ENCODE measurements at regions not wholly inside any gene's neighbourhood (a gene's known extent, or its start where the extent isn't known, plus 50 kb on each side); places are given as distances from the start of the nearest gene placed in this dataset.

DNA sequence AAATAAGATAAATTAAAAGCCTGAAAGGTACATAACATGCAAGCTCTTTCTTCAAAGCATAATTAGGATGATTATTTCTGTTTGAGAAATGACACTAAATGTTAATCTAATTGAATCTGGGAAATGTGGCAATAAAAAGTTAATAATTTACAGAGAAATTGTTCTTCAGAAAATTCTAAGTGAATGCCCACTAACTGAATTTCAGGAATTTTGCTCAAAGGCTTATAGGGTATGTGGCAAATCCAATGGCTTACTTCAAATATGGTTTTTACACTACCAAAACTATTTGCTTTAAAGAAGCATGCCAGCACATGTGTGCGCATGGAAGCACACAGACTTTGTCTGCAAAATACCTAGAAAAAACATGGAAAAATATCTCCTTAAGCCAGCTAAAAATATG is 186.6 kb upstream of the FOXD3 start:
- ChIA-PET CTCF (no interaction called here), POLR2A (no interaction called here)
- Histone ChIP-seq H3K4me1 (ENCODE audit: control insufficient read depth in 2 of 2, insufficient read depth in 2 of 2, low read length in 2 of 2) (no peaks in the 10 kb centered on the region), H3K4me3 (ENCODE audit: control extremely low read depth in 1 of 5, extremely low read depth in 1 of 5, insufficient read depth in 1 of 5, low read depth in 2 of 5, low read length in 4 of 5) (no peak overlapping the region), H2AFZ (ENCODE audit: insufficient read depth, low read depth, low read length, poor library complexity, severe bottlenecking) (no peak overlapping the region), H3K27me3 (replicated peaks in 1 of 4; ENCODE audit: control extremely low read depth in 1 of 4, control insufficient read depth in 3 of 4, insufficient read depth in 4 of 4, low read length in 3 of 4) (peaks cover 0 to 3% (median 0%) of the 10 kb centered on the region in 4 experiments), H3K9me3 (ENCODE audit: control extremely low read depth in 1 of 3, control insufficient read depth in 2 of 3, insufficient read depth in 1 of 3, low read length in 2 of 3) (no peaks in the 10 kb centered on the region), H3K27ac (ENCODE audit: low read length in 2 of 2) (no peak overlapping the region), H3K36me3 (replicated peaks in 1 of 2; ENCODE audit: control extremely low read depth in 1 of 2, control insufficient read depth in 1 of 2, extremely low read depth in 1 of 2, insufficient read depth in 2 of 2, low read length in 1 of 2) (no peaks in the 10 kb centered on the region), H3K79me2 (ENCODE audit: control insufficient read depth, insufficient read depth, low read length) (no peaks in the 10 kb centered on the region), H3K4me2 (replicated peaks; ENCODE audit: low read depth, low read length, poor library complexity, severe bottlenecking) (no peak overlapping the region), H4K20me1 (ENCODE audit: control insufficient read depth, insufficient read depth, low read length, poor library complexity, severe bottlenecking) (no peaks in the 10 kb centered on the region), H3K9ac (ENCODE audit: low read length) (no peak overlapping the region)
- ATAC-seq (ENCODE audit: low read depth) (no peak), DNase-seq (no peak)
- Mint-ChIP-seq H3K27ac (no peak overlapping the region), H3K4me3 (no peak overlapping the region), H3K4me1 (no peaks in the 10 kb centered on the region), H3K9me3 (ENCODE audit: insufficient read depth) (no peaks in the 10 kb centered on the region), H3K27me3 (peaks cover 17% of the 10 kb centered on the region)
- no CpG with 5 or more reads among the region's 1 CpG for WGBS (ENCODE audit: insufficient coverage)
- no peak for TF ChIP-seq EZH2 (IDR thresholded peaks at IDR 0.05; ENCODE audit: borderline replicate concordance, insufficient read depth, low read depth, low read length, poor library complexity, severe bottlenecking)
- TF ChIP-seq, protein P1, sequence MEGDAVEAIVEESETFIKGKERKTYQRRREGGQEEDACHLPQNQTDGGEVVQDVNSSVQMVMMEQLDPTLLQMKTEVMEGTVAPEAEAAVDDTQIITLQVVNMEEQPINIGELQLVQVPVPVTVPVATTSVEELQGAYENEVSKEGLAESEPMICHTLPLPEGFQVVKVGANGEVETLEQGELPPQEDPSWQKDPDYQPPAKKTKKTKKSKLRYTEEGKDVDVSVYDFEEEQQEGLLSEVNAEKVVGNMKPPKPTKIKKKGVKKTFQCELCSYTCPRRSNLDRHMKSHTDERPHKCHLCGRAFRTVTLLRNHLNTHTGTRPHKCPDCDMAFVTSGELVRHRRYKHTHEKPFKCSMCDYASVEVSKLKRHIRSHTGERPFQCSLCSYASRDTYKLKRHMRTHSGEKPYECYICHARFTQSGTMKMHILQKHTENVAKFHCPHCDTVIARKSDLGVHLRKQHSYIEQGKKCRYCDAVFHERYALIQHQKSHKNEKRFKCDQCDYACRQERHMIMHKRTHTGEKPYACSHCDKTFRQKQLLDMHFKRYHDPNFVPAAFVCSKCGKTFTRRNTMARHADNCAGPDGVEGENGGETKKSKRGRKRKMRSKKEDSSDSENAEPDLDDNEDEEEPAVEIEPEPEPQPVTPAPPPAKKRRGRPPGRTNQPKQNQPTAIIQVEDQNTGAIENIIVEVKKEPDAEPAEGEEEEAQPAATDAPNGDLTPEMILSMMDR (IDR thresholded peaks at IDR 0.05) = no peak
- intact Hi-C loops (cut with micrococcal nuclease) = no loop called here

DNA sequence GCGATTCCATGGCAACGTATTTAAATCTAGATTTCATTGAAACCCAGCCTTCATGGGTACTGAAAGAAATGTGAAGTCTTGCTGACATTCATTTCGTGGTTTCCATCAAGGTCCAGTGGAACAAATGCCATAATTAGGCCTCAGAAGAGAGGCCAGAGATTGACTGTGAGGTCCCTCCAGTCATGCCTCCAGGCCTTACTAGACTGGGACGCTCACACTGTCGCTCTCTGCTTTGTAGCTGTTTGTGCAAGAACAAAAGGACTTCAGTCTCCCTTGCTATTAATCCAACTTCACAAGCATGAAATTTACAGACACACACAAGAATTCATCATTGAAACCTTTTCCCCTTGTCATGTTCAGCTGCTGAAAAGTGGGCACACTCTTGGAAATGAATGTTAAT is 180.4 kb upstream of the FOXD3 start:
- intact Hi-C loops (cut with micrococcal nuclease) = no loop called here
- ChIA-PET POLR2A (no interaction called here), CTCF (no interaction called here)
- DNase-seq = no peak
- no peaks in the 10 kb centered on the region for H3K79me2 ChIP-seq (ENCODE audit: control insufficient read depth, insufficient read depth, low read length)
- H3K4me1 ChIP-seq (ENCODE audit: control insufficient read depth in 2 of 2, insufficient read depth in 2 of 2, low read length in 2 of 2) = no peaks in the 10 kb centered on the region
- H3K36me3 ChIP-seq (replicated peaks in 1 of 2; ENCODE audit: control extremely low read depth in 1 of 2, control insufficient read depth in 1 of 2, extremely low read depth in 1 of 2, insufficient read depth in 2 of 2, low read length in 1 of 2) = no peaks in the 10 kb centered on the region
- no peak overlapping the region for H3K4me3 Mint-ChIP-seq
- 91% methylated on average over 5 of the region's 5 CpGs for WGBS (ENCODE audit: insufficient coverage)
- ATAC-seq (ENCODE audit: low read depth) = no peak
- H3K4me2 ChIP-seq (replicated peaks; ENCODE audit: low read depth, low read length, poor library complexity, severe bottlenecking) = no peak overlapping the region
- no peak for TF ChIP-seq EZH2 (IDR thresholded peaks at IDR 0.05; ENCODE audit: borderline replicate concordance, insufficient read depth, low read depth, low read length, poor library complexity, severe bottlenecking)
- TF ChIP-seq, protein P1 (IDR thresholded peaks at IDR 0.05) = no peak
- H3K9ac ChIP-seq (ENCODE audit: low read length) = no peak overlapping the region
- H3K9me3 Mint-ChIP-seq (ENCODE audit: insufficient read depth) = no peaks in the 10 kb centered on the region
- no peaks in the 10 kb centered on the region for H3K4me1 Mint-ChIP-seq
- no peak overlapping the region for H3K27ac Mint-ChIP-seq
- no peak overlapping the region for H3K27ac ChIP-seq (ENCODE audit: low read length in 2 of 2)
- H3K4me3 ChIP-seq (ENCODE audit: control extremely low read depth in 1 of 5, extremely low read depth in 1 of 5, insufficient read depth in 1 of 5, low read depth in 2 of 5, low read length in 4 of 5) = no peak overlapping the region
- peaks cover 22% of the 10 kb centered on the region for H3K27me3 Mint-ChIP-seq
- H3K9me3 ChIP-seq (ENCODE audit: control extremely low read depth in 1 of 3, control insufficient read depth in 2 of 3, insufficient read depth in 1 of 3, low read length in 2 of 3) = no peaks in the 10 kb centered on the region
- H2AFZ ChIP-seq (ENCODE audit: insufficient read depth, low read depth, low read length, poor library complexity, severe bottlenecking) = no peak overlapping the region
- peaks cover 0 to 3% (median 0%) of the 10 kb centered on the region in 4 experiments for H3K27me3 ChIP-seq (replicated peaks in 1 of 4; ENCODE audit: control extremely low read depth in 1 of 4, control insufficient read depth in 3 of 4, insufficient read depth in 4 of 4, low read length in 3 of 4)
- no peaks in the 10 kb centered on the region for H4K20me1 ChIP-seq (ENCODE audit: control insufficient read depth, insufficient read depth, low read length, poor library complexity, severe bottlenecking)

All from B cell (primary cell).